ENCODE measurements at regions not wholly inside any gene's neighbourhood (a gene's known extent, or its start where the extent isn't known, plus 50 kb on each side); places are given as distances from the start of the nearest gene placed in this dataset.
A peak's percentile ranks its signal among the peaks of the same experiment; 100 is the strongest.

- peak; percentile 35 for DNase-seq (ENCODE audit: extremely low read depth, insufficient read length)
- H3K4me3 ChIP-seq (replicated peaks; ENCODE audit: low read depth, low read length): no peak overlapping the region
- no peaks in the 10 kb centered on the region for H3K27me3 ChIP-seq (replicated peaks; ENCODE audit: control insufficient read depth, insufficient read depth, low read length)
- no peaks in the 10 kb centered on the region for H3K36me3 ChIP-seq (ENCODE audit: control insufficient read depth, insufficient read depth, low read length)
- no peak for TF ChIP-seq CTCF (IDR thresholded peaks at IDR 0.05; ENCODE audit: insufficient read depth, low read length, poor library complexity, severe bottlenecking)
Measured at GRCh38 chr2:176997074-176997791, 215.4 kb upstream of the HNRNPA3 start.

GRCh38 chr2:176997792-176998169 is 214.8 kb upstream of the HNRNPA3 start:
- no peak for TF ChIP-seq CTCF (IDR thresholded peaks at IDR 0.05; ENCODE audit: insufficient read depth, low read length, poor library complexity, severe bottlenecking)
- no peaks in the 10 kb centered on the region for H3K27me3 ChIP-seq (replicated peaks; ENCODE audit: control insufficient read depth, insufficient read depth, low read length)

GRCh38 chr2:176999301-176999700 is 213.3 kb upstream of the HNRNPA3 start:
- peak; percentile 17 for DNase-seq (ENCODE audit: extremely low read depth, insufficient read length)
- TF ChIP-seq CTCF (IDR thresholded peaks at IDR 0.05; ENCODE audit: insufficient read depth, low read length, poor library complexity, severe bottlenecking): no peak
- Histone ChIP-seq H3K36me3 (ENCODE audit: control insufficient read depth, insufficient read depth, low read length) (no peaks in the 10 kb centered on the region), H3K4me3 (replicated peaks; ENCODE audit: low read depth, low read length) (no peak overlapping the region), H3K27me3 (replicated peaks; ENCODE audit: control insufficient read depth, insufficient read depth, low read length) (no peaks in the 10 kb centered on the region)

More at GRCh38 chr2:176997792-176998169, 214.8 kb upstream of the HNRNPA3 start:
- Histone ChIP-seq H3K36me3 (ENCODE audit: control insufficient read depth, insufficient read depth, low read length) (no peaks in the 10 kb centered on the region), H3K4me3 (replicated peaks; ENCODE audit: low read depth, low read length) (no peak overlapping the region)
- peak; percentile 13 for DNase-seq (ENCODE audit: extremely low read depth, insufficient read length)

- DNase-seq (ENCODE audit: extremely low read depth, insufficient read length): no peak
- Histone ChIP-seq H3K36me3 (ENCODE audit: control insufficient read depth, insufficient read depth, low read length) (no peaks in the 10 kb centered on the region), H3K27me3 (replicated peaks; ENCODE audit: control insufficient read depth, insufficient read depth, low read length) (no peaks in the 10 kb centered on the region), H3K4me3 (replicated peaks; ENCODE audit: low read depth, low read length) (no peak overlapping the region)
- TF ChIP-seq CTCF (IDR thresholded peaks at IDR 0.05; ENCODE audit: insufficient read depth, low read length, poor library complexity, severe bottlenecking): no peak
Measured at GRCh38 chr2:177000061-177000714, 212.4 kb upstream of the HNRNPA3 start.

GRCh38 chr2:177000715-177001072 is 211.9 kb upstream of the HNRNPA3 start:
- DNase-seq (ENCODE audit: extremely low read depth, insufficient read length): no peak
- H3K36me3 ChIP-seq (ENCODE audit: control insufficient read depth, insufficient read depth, low read length): no peaks in the 10 kb centered on the region
- no peak for TF ChIP-seq CTCF (IDR thresholded peaks at IDR 0.05; ENCODE audit: insufficient read depth, low read length, poor library complexity, severe bottlenecking)
- H3K27me3 ChIP-seq (replicated peaks; ENCODE audit: control insufficient read depth, insufficient read depth, low read length): no peaks in the 10 kb centered on the region
- no peak overlapping the region for H3K4me3 ChIP-seq (replicated peaks; ENCODE audit: low read depth, low read length)

All from GM06990 (cell line).